ENCODE measurements at regions not wholly inside any gene's neighbourhood (a gene's known extent, or its start where the extent isn't known, plus 50 kb on each side); places are given as distances from the start of the nearest gene placed in this dataset.

- H3K9me3 ChIP-seq (ENCODE audit: control insufficient read depth, low read depth, low read length) = no peaks in the 10 kb centered on the region
- H3K18ac ChIP-seq (ENCODE audit: insufficient read length, low read depth, low read length) = no peak overlapping the region
- no peak for TF ChIP-seq CTCF (conservative IDR thresholded peaks at IDR 0.05)
- H3K23me2 ChIP-seq (ENCODE audit: insufficient read length, low read depth, low read length, poor library complexity, severe bottlenecking) = no peaks in the 10 kb centered on the region
- no peak overlapping the region for H3K4ac ChIP-seq (ENCODE audit: low read depth, low read length)
- Mint-ChIP-seq H3K4me3 (no peak overlapping the region), H3K9me3 (peaks cover 0 to 6% of the 10 kb centered on the region in 2 experiments; a peak in 2 of 5 replicates), H3K27ac (no peak overlapping the region), H3K36me3 (ENCODE audit: insufficient read depth in 1 of 3, low read depth in 3 of 3) (peaks cover 0 to 6% (median 2%) of the 10 kb centered on the region in 3 experiments; a peak in 3 of 7 replicates), H3K27me3 (ENCODE audit: low read depth) (no peaks in the 10 kb centered on the region; the same call in 1 of the 2 replicates), H3K4me1 (peaks cover 1 to 13% of the 10 kb centered on the region in 2 experiments)
- H3K79me2 ChIP-seq (ENCODE audit: insufficient read depth, low read length) = no peaks in the 10 kb centered on the region
- DNase-seq = no peak
- no CpG with 5 or more reads among the region's 5 CpGs for WGBS (ENCODE audit: extremely low coverage, insufficient read length, low lambda C conversion rate)
- H2BK15ac ChIP-seq (ENCODE audit: low read depth, low read length) = no peak overlapping the region
- H2BK5ac ChIP-seq (ENCODE audit: insufficient read length, low read length) = no peak overlapping the region
- H2BK120ac ChIP-seq (ENCODE audit: low read depth, low read length, poor library complexity, severe bottlenecking) = no peak overlapping the region
- H4K20me1 ChIP-seq (ENCODE audit: control insufficient read depth, insufficient read depth, insufficient read length) = no peaks in the 10 kb centered on the region
- H4K5ac ChIP-seq (ENCODE audit: insufficient read length, low read depth, low read length) = no peak overlapping the region
- H4K91ac ChIP-seq (ENCODE audit: insufficient read length, low read depth, low read length) = no peak overlapping the region
- H2BK20ac ChIP-seq (ENCODE audit: low read depth, low read length, poor library complexity, severe bottlenecking) = no peak overlapping the region
- no peak overlapping the region for H3K23ac ChIP-seq (ENCODE audit: insufficient read length, low read depth, low read length)
- H3K27ac ChIP-seq (ENCODE audit: insufficient read length, low read depth, low read length) = no peak overlapping the region
- H3K4me2 ChIP-seq (ENCODE audit: insufficient read depth, insufficient read length, low read length) = no peak overlapping the region
- no peak overlapping the region for H3K56ac ChIP-seq (ENCODE audit: insufficient read length, low read depth, low read length)
- no peaks in the 10 kb centered on the region for H3K4me1 ChIP-seq (ENCODE audit: insufficient read depth, low read length)
- H3K27me3 ChIP-seq (ENCODE audit: insufficient read depth, low read length) = no peaks in the 10 kb centered on the region
- H4K8ac ChIP-seq (replicated peaks; ENCODE audit: insufficient read length, low read depth, low read length) = no peak overlapping the region
- no peak overlapping the region for H2BK12ac ChIP-seq (ENCODE audit: insufficient read length, low read depth, low read length)
- no peak overlapping the region for H3K9ac ChIP-seq (ENCODE audit: extremely low read depth, insufficient read length, low read length)
- no peak overlapping the region for H2AFZ ChIP-seq (ENCODE audit: low read length)
- H3K14ac ChIP-seq (ENCODE audit: insufficient read depth, low read length) = no peak overlapping the region
- H3K79me1 ChIP-seq (ENCODE audit: insufficient read depth, low read depth, low read length, poor library complexity, severe bottlenecking) = no peaks in the 10 kb centered on the region
- no peak overlapping the region for H3T11ph ChIP-seq (ENCODE audit: low read length)
- H2AK5ac ChIP-seq (ENCODE audit: insufficient read length, low read length) = no peak overlapping the region
These were observed 203.5 kb upstream of the G2E3 start for GRCh38 chr14:30355431-30355913.

Measured in H9 (cell line).